ENCODE measurements at regions not wholly inside any gene's neighbourhood (a gene's known extent, or its start where the extent isn't known, plus 50 kb on each side); places are given as distances from the start of the nearest gene placed in this dataset.

- TF ChIP-seq POLR2AphosphoS5 (IDR thresholded peaks at IDR 0.05; ENCODE audit: low read depth, low read length): no peak
- TF ChIP-seq POLR2A (IDR thresholded peaks at IDR 0.05; ENCODE audit: low read depth, low read length): no peak
- no peak for TF ChIP-seq TAF1 (IDR thresholded peaks at IDR 0.05; ENCODE audit: low read depth, low read length)
- TF ChIP-seq POU2F2 (IDR thresholded peaks at IDR 0.05; ENCODE audit: low read depth, low read length): no peak
These were observed 91.1 kb upstream of the NKX1-1 start for GRCh38 chr4:1497189-1497801.

Data from GM12891 (cell line).